Smooth muscle cell (in vitro differentiated cells): ENCODE measurements at regions not wholly inside any gene's neighbourhood (a gene's known extent, or its start where the extent isn't known, plus 50 kb on each side); places are given as distances from the start of the nearest gene placed in this dataset.

Source experiments
- DNase-seq: peaks from one replicate; lab custom pipeline; 2025; ENCODE audit not compliant: unreplicated experiment; lab: John Stamatoyannopoulos, UW
- H2AFZ ChIP-seq: fragments of 200-600 bp; sonication (generic); 2 replicates; pipeline ENCODE4 v1.6.0; 2016; ENCODE audit warnings: antibody characterized with exemption, low read depth, mild to moderate bottlenecking
- H3F3A ChIP-seq: fragments of 200-600 bp; sonication (generic); 2 replicates; pipeline ENCODE4 v1.6.0; 2017; ENCODE audit warnings: antibody characterized with exemption, low read depth
- H3K27ac ChIP-seq: fragments of 200-600 bp; sonication (generic); 2 replicates; pipeline ENCODE4 v1.5.1; 2016; ENCODE audit warnings: low read depth, mild to moderate bottlenecking
- H3K27me3 ChIP-seq: fragments of 200-600 bp; sonication (generic); 2 replicates; pipeline ENCODE4 v1.6.1; 2016; ENCODE audit warnings: low read depth, mild to moderate bottlenecking
- H3K36me3 ChIP-seq: fragments of 200-600 bp; sonication (generic); 2 replicates; pipeline ENCODE4 v1.5.1; 2016; ENCODE audit warnings: low read depth
- H3K4me1 ChIP-seq: fragments of 200-600 bp; sonication (generic); 2 replicates; pipeline ENCODE4 v1.5.1; 2016; ENCODE audit warnings: low read depth
- H3K4me2 ChIP-seq: fragments of 200-600 bp; sonication (generic); 2 replicates; pipeline ENCODE4 v1.6.0; 2016; ENCODE audit warnings: mild to moderate bottlenecking
- H3K4me3 ChIP-seq: fragments of 200-600 bp; sonication (generic); 2 replicates; pipeline ENCODE4 v1.5.1; 2016; ENCODE audit warnings: mild to moderate bottlenecking
- H3K79me2 ChIP-seq: fragments of 200-600 bp; sonication (generic); 2 replicates; pipeline ENCODE4 v1.6.0; 2016; ENCODE audit warnings: low read depth, mild to moderate bottlenecking
- H3K9ac ChIP-seq: fragments of 200-600 bp; sonication (generic); 2 replicates; pipeline ENCODE4 v1.6.0; 2016; ENCODE audit warnings: low read depth
- H3K9me3 ChIP-seq: fragments of 200-600 bp; sonication (generic); replicated peaks from 2 replicates; pipeline ENCODE4 v1.5.1; 2016; ENCODE audit warnings: low read depth
- H4K20me1 ChIP-seq: fragments of 200-600 bp; sonication (generic); 2 replicates; pipeline ENCODE4 v1.6.0; 2016; ENCODE audit warnings: low read depth
- CTCF ChIP-seq: fragments of 200-600 bp; sonication (generic); IDR thresholded peaks from 2 replicates; pipeline ENCODE4 v1.5.1; 2017; ENCODE audit warnings: borderline replicate concordance, mild to moderate bottlenecking, antibody characterized with exemption; ENCODE audit not compliant: insufficient read depth, poor library complexity, severe bottlenecking
- WGBS: methylation state at CpG from one replicate; pipeline ENCODE4 v1.1.7; 2016; ENCODE audit warnings: low lambda C conversion rate; 5-methylcytosine and 5-hydroxymethylcytosine counted together

DNA sequence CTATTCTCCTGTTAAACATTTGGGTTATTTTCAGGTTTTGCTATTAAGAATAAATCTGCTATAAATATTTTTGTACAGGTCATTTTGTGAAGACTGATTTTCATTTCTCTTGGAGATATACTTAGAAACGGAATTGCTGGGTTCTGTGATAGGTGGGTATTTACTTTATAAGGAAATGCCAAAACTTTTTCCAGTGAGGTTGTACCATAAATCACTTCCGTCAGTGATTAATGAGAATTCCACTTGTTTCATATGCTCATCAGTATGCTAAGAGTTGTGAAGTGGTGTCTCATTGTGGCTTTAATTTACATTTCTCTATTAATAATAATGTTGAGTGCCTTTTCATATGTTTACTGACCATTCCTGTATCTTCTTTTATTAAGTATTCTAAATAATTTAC lies 84.0 kb upstream of the KLF14 start:
- Histone ChIP-seq H3K9ac (no peak overlapping the region), H3K4me3 (no peak overlapping the region), H3K4me2 (no peak overlapping the region), H3K9me3 (no peaks in the 10 kb centered on the region), H3K27me3 (no peaks in the 10 kb centered on the region), H3K4me1 (no peaks in the 10 kb centered on the region), H3K36me3 (no peaks in the 10 kb centered on the region), H3K79me2 (no peaks in the 10 kb centered on the region), H3F3A (no peaks in the 10 kb centered on the region), H3K27ac (no peak overlapping the region), H4K20me1 (no peaks in the 10 kb centered on the region), H2AFZ (no peak overlapping the region)
- 89% methylated on average over 2 of the region's 2 CpGs for WGBS
- TF ChIP-seq CTCF, result no peak
- DNase-seq, result no peak

DNA sequence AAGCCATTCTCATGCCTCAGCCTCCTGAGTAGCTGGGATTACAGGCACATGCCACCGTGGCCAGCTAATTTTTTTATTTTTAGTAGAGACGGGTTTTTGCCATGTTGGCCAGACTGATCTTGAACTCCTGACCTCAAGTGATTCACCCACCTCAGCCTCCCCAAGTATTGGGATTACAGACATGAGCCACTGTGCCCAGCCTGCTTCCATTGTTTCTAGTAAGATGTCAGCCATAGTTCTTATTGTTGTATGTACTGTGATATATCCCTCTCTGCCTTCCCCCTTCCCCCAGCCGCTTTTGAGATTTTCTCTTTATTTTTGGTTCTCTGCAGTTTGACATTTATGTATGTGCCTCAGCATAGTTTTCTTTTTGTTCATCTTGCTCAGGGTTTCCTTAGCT lies 87.9 kb upstream of the KLF14 start:
- DNase-seq, result no peak
- H3K36me3 ChIP-seq, result peaks cover 7% of the 10 kb centered on the region
- H4K20me1 ChIP-seq, result no peaks in the 10 kb centered on the region
- WGBS, result 88% methylated on average over 3 of the region's 3 CpGs
- H3K9me3 ChIP-seq, result peaks cover 4% of the 10 kb centered on the region
- no peaks in the 10 kb centered on the region for H3K27me3 ChIP-seq
- no peaks in the 10 kb centered on the region for H3F3A ChIP-seq
- no peak overlapping the region for H3K27ac ChIP-seq
- H3K4me3 ChIP-seq, result no peak overlapping the region
- no peak overlapping the region for H3K4me2 ChIP-seq
- no peak overlapping the region for H2AFZ ChIP-seq
- no peaks in the 10 kb centered on the region for H3K79me2 ChIP-seq
- no peaks in the 10 kb centered on the region for H3K4me1 ChIP-seq
- no peak overlapping the region for H3K9ac ChIP-seq
- no peak for TF ChIP-seq CTCF

DNA sequence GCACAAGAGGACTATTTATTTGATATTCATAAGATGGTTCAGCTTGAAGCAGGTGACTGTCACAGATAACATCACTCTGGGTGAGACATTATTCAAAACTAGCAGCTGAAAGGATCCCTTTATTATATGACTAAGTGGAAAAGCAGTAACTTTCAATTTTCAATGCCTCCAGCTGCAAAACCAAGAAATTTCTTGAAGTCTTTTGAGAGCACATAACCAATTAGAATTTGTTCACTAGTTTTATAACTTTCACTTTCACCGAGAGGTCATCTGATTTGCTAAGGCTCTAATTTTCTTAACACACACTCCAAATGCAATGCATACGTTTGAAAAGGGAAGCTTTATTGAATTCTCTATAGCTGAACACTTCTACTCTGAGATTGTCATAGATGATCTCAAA lies 88.6 kb upstream of the KLF14 start:
- peaks cover 9% of the 10 kb centered on the region for H3K9me3 ChIP-seq
- no peak overlapping the region for H3K4me3 ChIP-seq
- no peaks in the 10 kb centered on the region for H4K20me1 ChIP-seq
- no peak overlapping the region for H2AFZ ChIP-seq
- H3K4me2 ChIP-seq, result no peak overlapping the region
- H3K4me1 ChIP-seq, result no peaks in the 10 kb centered on the region
- no peak for TF ChIP-seq CTCF
- WGBS, result 91% methylated on average over 2 of the region's 2 CpGs
- no peak for DNase-seq
- no peaks in the 10 kb centered on the region for H3F3A ChIP-seq
- no peaks in the 10 kb centered on the region for H3K27me3 ChIP-seq
- no peaks in the 10 kb centered on the region for H3K79me2 ChIP-seq
- H3K36me3 ChIP-seq, result peaks cover 8% of the 10 kb centered on the region
- no peak overlapping the region for H3K9ac ChIP-seq
- H3K27ac ChIP-seq, result no peak overlapping the region

DNA sequence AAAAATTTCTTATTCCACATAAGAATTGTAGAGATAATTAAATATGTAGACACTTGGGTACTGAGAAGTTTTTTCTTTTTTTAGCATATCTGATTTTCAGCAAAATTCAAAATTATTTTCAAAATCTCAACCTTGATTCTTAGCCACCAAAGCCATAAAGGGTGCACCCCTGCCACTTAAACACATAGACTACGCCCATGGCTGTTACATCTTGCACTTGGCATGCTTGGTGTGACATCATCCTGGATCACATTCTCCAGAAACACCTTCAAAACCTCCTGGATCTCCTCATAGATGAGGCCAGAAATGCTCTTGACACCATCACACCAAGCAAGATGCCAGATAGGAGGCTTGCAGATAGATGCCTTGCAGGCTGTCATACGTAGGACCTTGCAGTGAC lies 89.1 kb upstream of the KLF14 start:
- no peak overlapping the region for H3K4me2 ChIP-seq

More for the DNA sequence above, 89.1 kb upstream of the KLF14 start:
- Histone ChIP-seq H3K27ac (no peak overlapping the region), H3K9me3 (peaks cover 9% of the 10 kb centered on the region), H3K27me3 (no peaks in the 10 kb centered on the region), H3K4me1 (no peaks in the 10 kb centered on the region), H3K9ac (no peak overlapping the region), H4K20me1 (no peaks in the 10 kb centered on the region), H2AFZ (no peak overlapping the region), H3K4me3 (no peak overlapping the region), H3F3A (no peaks in the 10 kb centered on the region), H3K36me3 (peaks cover 8% of the 10 kb centered on the region), H3K79me2 (no peaks in the 10 kb centered on the region)
- TF ChIP-seq CTCF, result no peak
- no peak for DNase-seq
- 92% methylated on average over 2 of the region's 2 CpGs for WGBS
